C4-2B (cell line): ENCODE measurements at regions not wholly inside any gene's neighbourhood (a gene's known extent, or its start where the extent isn't known, plus 50 kb on each side); places are given as distances from the start of the nearest gene placed in this dataset.

Experiments used
- H3K27ac ChIP-seq: fragments of 450-650 bp; 2 replicates; pipeline ENCODE4 v1.5.1; 2017
- CTCF ChIP-seq: fragments of 450-650 bp; conservative IDR thresholded peaks from 2 replicates; pipeline ENCODE4 v1.5.1; 2017; ENCODE audit warnings: mild to moderate bottlenecking
- ZFX ChIP-seq: fragments of 450-650 bp; IDR thresholded peaks from 2 replicates; pipeline ENCODE4 v1.6.1; 2017

GRCh38 chr11:128216198-128216597, 371.2 kb downstream of the ETS1 start:
- no peak overlapping the region for H3K27ac ChIP-seq
- TF ChIP-seq CTCF (no peak), ZFX (no peak)

- no peak overlapping the region for H3K27ac ChIP-seq
- TF ChIP-seq ZFX (no peak), CTCF (no peak)
Observed at GRCh38 chr11:128215238-128215882, 372.0 kb downstream of the ETS1 start.

GRCh38 chr11:128214263-128214662, 373.1 kb downstream of the ETS1 start:
- no peak for TF ChIP-seq ZFX
- no peak for TF ChIP-seq CTCF
- H3K27ac ChIP-seq = no peak overlapping the region

- TF ChIP-seq ZFX (no peak), CTCF (no peak)
- H3K27ac ChIP-seq = no peak overlapping the region
Observed at GRCh38 chr11:128213461-128213860, 373.9 kb downstream of the ETS1 start.

- no peak overlapping the region for H3K27ac ChIP-seq
- no peak for TF ChIP-seq ZFX
- no peak for TF ChIP-seq CTCF
Observed at GRCh38 chr11:128212324-128212723, 375.0 kb downstream of the ETS1 start.

- H3K27ac ChIP-seq = no peak overlapping the region
- TF ChIP-seq CTCF (no peak), ZFX (no peak)
Observed at GRCh38 chr11:128210148-128210940, 377.0 kb downstream of the ETS1 start.

GRCh38 chr11:128209138-128209435, 378.3 kb downstream of the ETS1 start:
- no peak overlapping the region for H3K27ac ChIP-seq
- TF ChIP-seq ZFX (no peak), CTCF (no peak)
